Transverse colon (tissue), 4 donors: ENCODE measurements at regions not wholly inside any gene's neighbourhood (a gene's known extent, or its start where the extent isn't known, plus 50 kb on each side); places are given as distances from the start of the nearest gene placed in this dataset.

ENCODE experiments used
- CTCF ChIP-seq, 5 experiments: fragments of 200-600 bp in 3 of 5; fragments of 450-650 bp in 2 of 5; sonication (generic) in 3 of 5; IDR thresholded peaks; 1 replicate in 2 of 5; 2 replicates in 3 of 5; pipeline ENCODE4 v1.5.1; 2016 to 2017; ENCODE audit warnings: antibody characterized with exemption in 5 of 5, inconsistent platforms in 3 of 5, mild to moderate bottlenecking in 2 of 5, moderate library complexity in 1 of 5
- EP300 ChIP-seq: sonication (generic); formaldehyde crosslinking; IDR thresholded peaks from one replicate; pipeline ENCODE4 v1.6.1; 2017; ENCODE audit warnings: antibody characterized with exemption, low read depth
- POLR2A ChIP-seq: fragments of 450-650 bp; IDR thresholded peaks from one replicate; pipeline ENCODE4 v1.6.1; 2016; ENCODE audit warnings: antibody characterized with exemption, mild to moderate bottlenecking, moderate library complexity
- POLR2AphosphoS5 ChIP-seq, 3 donors: sonication (generic); formaldehyde crosslinking; IDR thresholded peaks; one replicate each; pipeline ENCODE4 v1.6.1; 2016; ENCODE audit warnings: antibody characterized with exemption in 3 of 3

GRCh38 chr6:100112855-100113508 lies 119.0 kb upstream of the MCHR2 start:
- TF ChIP-seq POLR2AphosphoS5 (IDR thresholded peaks at IDR 0.05) = no peak
- TF ChIP-seq CTCF (IDR thresholded peaks at IDR 0.05) = no peak
- no peak for TF ChIP-seq POLR2A
- TF ChIP-seq EP300 = no peak
